ENCODE measurements at regions not wholly inside any gene's neighbourhood (a gene's known extent, or its start where the extent isn't known, plus 50 kb on each side); places are given as distances from the start of the nearest gene placed in this dataset.

GRCh38 chr7:101728128-101728527 is 89.3 kb upstream of the CUX1 start:
- no peak for TF ChIP-seq EZH2 (IDR thresholded peaks at IDR 0.05; ENCODE audit: borderline replicate concordance, low read depth, low read length, severe bottlenecking)
- TF ChIP-seq, protein P1, sequence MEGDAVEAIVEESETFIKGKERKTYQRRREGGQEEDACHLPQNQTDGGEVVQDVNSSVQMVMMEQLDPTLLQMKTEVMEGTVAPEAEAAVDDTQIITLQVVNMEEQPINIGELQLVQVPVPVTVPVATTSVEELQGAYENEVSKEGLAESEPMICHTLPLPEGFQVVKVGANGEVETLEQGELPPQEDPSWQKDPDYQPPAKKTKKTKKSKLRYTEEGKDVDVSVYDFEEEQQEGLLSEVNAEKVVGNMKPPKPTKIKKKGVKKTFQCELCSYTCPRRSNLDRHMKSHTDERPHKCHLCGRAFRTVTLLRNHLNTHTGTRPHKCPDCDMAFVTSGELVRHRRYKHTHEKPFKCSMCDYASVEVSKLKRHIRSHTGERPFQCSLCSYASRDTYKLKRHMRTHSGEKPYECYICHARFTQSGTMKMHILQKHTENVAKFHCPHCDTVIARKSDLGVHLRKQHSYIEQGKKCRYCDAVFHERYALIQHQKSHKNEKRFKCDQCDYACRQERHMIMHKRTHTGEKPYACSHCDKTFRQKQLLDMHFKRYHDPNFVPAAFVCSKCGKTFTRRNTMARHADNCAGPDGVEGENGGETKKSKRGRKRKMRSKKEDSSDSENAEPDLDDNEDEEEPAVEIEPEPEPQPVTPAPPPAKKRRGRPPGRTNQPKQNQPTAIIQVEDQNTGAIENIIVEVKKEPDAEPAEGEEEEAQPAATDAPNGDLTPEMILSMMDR (IDR thresholded peaks at IDR 0.05; ENCODE audit: borderline replicate concordance, extremely low read depth, low read length, poor library complexity, severe bottlenecking): no peak

All from DND-41 (cell line).